ENCODE measurements at regions not wholly inside any gene's neighbourhood (a gene's known extent, or its start where the extent isn't known, plus 50 kb on each side); places are given as distances from the start of the nearest gene placed in this dataset.
"Not testable (repeated sequence)": the region's sequence is repeated elsewhere in the genome, so short reads cannot be mapped to it uniquely, and the experiment has no call there.

GRCh38 chr19:41495589-41495988, 52.6 kb downstream of the ERICH4 start:
- intact Hi-C loops (cut with DNase I), result no loop called here
- no peaks in the 10 kb centered on the region for H3K36me3 ChIP-seq (ENCODE audit: control insufficient read depth in 1 of 2, insufficient read depth in 2 of 2, low read length in 1 of 2)
- peaks cover 0 to 1% of the 10 kb centered on the region in 2 donors for H3K27me3 ChIP-seq (ENCODE audit: control insufficient read depth in 1 of 2, insufficient read depth in 2 of 2, low read length in 1 of 2)
- ATAC-seq (ENCODE audit: low FRiP score) (no peak), DNase-seq (no peak)
- no peak overlapping the region for H3K4me3 ChIP-seq (ENCODE audit: low read length in 2 of 2)
- peaks cover 2% of the 10 kb centered on the region for H3K9me3 ChIP-seq (ENCODE audit: control insufficient read depth, low read length)
- H3K4me1 ChIP-seq (ENCODE audit: control insufficient read depth in 1 of 2, insufficient read depth in 2 of 2, low read length in 2 of 2), result no peaks in the 10 kb centered on the region
- 10 to 21% methylated on average over 1 of the region's 1 CpG for WGBS, 2 donors
- no peak overlapping the region for H3K27ac ChIP-seq (ENCODE audit: low read depth in 1 of 2, low read length in 2 of 2)

- H3K4me3 ChIP-seq (ENCODE audit: low read length in 2 of 2), result no peak overlapping the region
- H3K9me3 ChIP-seq (ENCODE audit: control insufficient read depth, low read length), result peaks cover 2% of the 10 kb centered on the region
- no peaks in the 10 kb centered on the region for H3K36me3 ChIP-seq (ENCODE audit: control insufficient read depth in 1 of 2, insufficient read depth in 2 of 2, low read length in 1 of 2)
- intact Hi-C loops (cut with DNase I), result no loop called here
- no peaks in the 10 kb centered on the region for H3K4me1 ChIP-seq (ENCODE audit: control insufficient read depth in 1 of 2, insufficient read depth in 2 of 2, low read length in 2 of 2)
- ATAC-seq (ENCODE audit: low FRiP score) (no peak), DNase-seq (no peak)
- H3K27me3 ChIP-seq (ENCODE audit: control insufficient read depth in 1 of 2, insufficient read depth in 2 of 2, low read length in 1 of 2), result no peaks in the 10 kb centered on the region
- H3K27ac ChIP-seq (ENCODE audit: low read depth in 1 of 2, low read length in 2 of 2), result no peak overlapping the region
- 85 to 89% methylated on average over 10 of the region's 10 CpGs for WGBS, 2 donors
Observed at GRCh38 chr19:41499899-41500298, 56.9 kb downstream of the ERICH4 start.

- no peak for ATAC-seq (ENCODE audit: low FRiP score)
- 90% methylated on average over 9 of the region's 9 CpGs for WGBS, 2 donors
Observed at GRCh38 chr19:41500443-41500842, 57.5 kb downstream of the ERICH4 start.

GRCh38 chr19:41501854-41502253, 58.9 kb downstream of the ERICH4 start:
- Histone ChIP-seq H3K36me3 (ENCODE audit: control insufficient read depth in 1 of 2, insufficient read depth in 2 of 2, low read length in 1 of 2) (no peaks in the 10 kb centered on the region), H3K27ac (ENCODE audit: low read depth in 1 of 2, low read length in 2 of 2) (no peak overlapping the region), H3K4me3 (ENCODE audit: low read length in 2 of 2) (no peak overlapping the region), H3K4me1 (ENCODE audit: control insufficient read depth in 1 of 2, insufficient read depth in 2 of 2, low read length in 2 of 2) (no peaks in the 10 kb centered on the region), H3K27me3 (ENCODE audit: control insufficient read depth in 1 of 2, insufficient read depth in 2 of 2, low read length in 1 of 2) (no peaks in the 10 kb centered on the region), H3K9me3 (ENCODE audit: control insufficient read depth, low read length) (peaks cover 4% of the 10 kb centered on the region)
- DNase-seq (no peak), ATAC-seq (ENCODE audit: low FRiP score) (no peak)
- intact Hi-C loops (cut with DNase I), result no loop called here
- 75 to 79% methylated on average over 4 of the region's 4 CpGs for WGBS, 2 donors

More at GRCh38 chr19:41500443-41500842, 57.5 kb downstream of the ERICH4 start:
- H3K27me3 ChIP-seq (ENCODE audit: control insufficient read depth in 1 of 2, insufficient read depth in 2 of 2, low read length in 1 of 2), result no peaks in the 10 kb centered on the region
- intact Hi-C loops (cut with DNase I), result no loop called here
- no peak overlapping the region for H3K27ac ChIP-seq (ENCODE audit: low read depth in 1 of 2, low read length in 2 of 2)
- H3K4me3 ChIP-seq (ENCODE audit: low read length in 2 of 2), result no peak overlapping the region
- no peak for DNase-seq
- peaks cover 2% of the 10 kb centered on the region for H3K9me3 ChIP-seq (ENCODE audit: control insufficient read depth, low read length)
- no peaks in the 10 kb centered on the region for H3K36me3 ChIP-seq (ENCODE audit: control insufficient read depth in 1 of 2, insufficient read depth in 2 of 2, low read length in 1 of 2)
- no peaks in the 10 kb centered on the region for H3K4me1 ChIP-seq (ENCODE audit: control insufficient read depth in 1 of 2, insufficient read depth in 2 of 2, low read length in 2 of 2)

GRCh38 chr19:41505105-41505504, 62.1 kb downstream of the ERICH4 start:
- intact Hi-C loops (cut with DNase I), result no loop called here
- H3K4me3 ChIP-seq (ENCODE audit: low read length in 2 of 2), result no peak overlapping the region
- H3K27me3 ChIP-seq (ENCODE audit: control insufficient read depth in 1 of 2, insufficient read depth in 2 of 2, low read length in 1 of 2), result no peaks in the 10 kb centered on the region
- H3K36me3 ChIP-seq (ENCODE audit: control insufficient read depth in 1 of 2, insufficient read depth in 2 of 2, low read length in 1 of 2), result no peaks in the 10 kb centered on the region
- no peak for DNase-seq
- peaks cover 2% of the 10 kb centered on the region for H3K9me3 ChIP-seq (ENCODE audit: control insufficient read depth, low read length)
- no peaks in the 10 kb centered on the region for H3K4me1 ChIP-seq (ENCODE audit: control insufficient read depth in 1 of 2, insufficient read depth in 2 of 2, low read length in 2 of 2)
- no peak for ATAC-seq (ENCODE audit: low FRiP score)
- no peak overlapping the region for H3K27ac ChIP-seq (ENCODE audit: low read depth in 1 of 2, low read length in 2 of 2)
- 80% methylated on average over 13 of the region's 13 CpGs for whole genome bisulfite sequencing, 2 donors

GRCh38 chr19:41510484-41510883, 65.5 kb upstream of the CEACAM21 start:
- Histone ChIP-seq H3K9me3 (ENCODE audit: control insufficient read depth, low read length) (peaks cover 2% of the 10 kb centered on the region), H3K27me3 (ENCODE audit: control insufficient read depth in 1 of 2, insufficient read depth in 2 of 2, low read length in 1 of 2) (no peaks in the 10 kb centered on the region), H3K27ac (ENCODE audit: low read depth in 1 of 2, low read length in 2 of 2) (no peak overlapping the region), H3K4me1 (ENCODE audit: control insufficient read depth in 1 of 2, insufficient read depth in 2 of 2, low read length in 2 of 2) (no peaks in the 10 kb centered on the region), H3K36me3 (ENCODE audit: control insufficient read depth in 1 of 2, insufficient read depth in 2 of 2, low read length in 1 of 2) (no peaks in the 10 kb centered on the region), H3K4me3 (ENCODE audit: low read length in 2 of 2) (no peak overlapping the region)
- WGBS, 2 donors, result 65 to 66% methylated on average over 12 of the region's 12 CpGs
- no peak for DNase-seq
- no peak for ATAC-seq (ENCODE audit: low FRiP score)
- intact Hi-C loops (cut with DNase I), result no loop called here

- H3K36me3 ChIP-seq (ENCODE audit: control insufficient read depth in 1 of 2, insufficient read depth in 2 of 2, low read length in 1 of 2), result no peaks in the 10 kb centered on the region
- no peak overlapping the region for H3K4me3 ChIP-seq (ENCODE audit: low read length in 2 of 2)
- H3K27ac ChIP-seq (ENCODE audit: low read depth in 1 of 2, low read length in 2 of 2), result no peak overlapping the region
- no peak for ATAC-seq (ENCODE audit: low FRiP score)
- H3K4me1 ChIP-seq (ENCODE audit: control insufficient read depth in 1 of 2, insufficient read depth in 2 of 2, low read length in 2 of 2), result no peaks in the 10 kb centered on the region
- intact Hi-C loops (cut with DNase I), result no loop called here
- no peak for DNase-seq
- 55 to 60% methylated on average over 8 of the region's 8 CpGs for WGBS, 2 donors
- no peaks in the 10 kb centered on the region for H3K27me3 ChIP-seq (ENCODE audit: control insufficient read depth in 1 of 2, insufficient read depth in 2 of 2, low read length in 1 of 2)
- no peaks in the 10 kb centered on the region for H3K9me3 ChIP-seq (ENCODE audit: control insufficient read depth, low read length)
Observed at GRCh38 chr19:41511628-41512027, 64.3 kb upstream of the CEACAM21 start.

GRCh38 chr19:41515015-41515652, 60.8 kb upstream of the CEACAM21 start:
- Histone ChIP-seq H3K4me1 (ENCODE audit: control insufficient read depth in 1 of 2, insufficient read depth in 2 of 2, low read length in 2 of 2) (no peaks in the 10 kb centered on the region), H3K9me3 (ENCODE audit: control insufficient read depth, low read length) (no peaks in the 10 kb centered on the region), H3K27me3 (ENCODE audit: control insufficient read depth in 1 of 2, insufficient read depth in 2 of 2, low read length in 1 of 2) (no peaks in the 10 kb centered on the region), H3K27ac (ENCODE audit: low read depth in 1 of 2, low read length in 2 of 2) (no peak overlapping the region), H3K4me3 (ENCODE audit: low read length in 2 of 2) (no peak overlapping the region), H3K36me3 (ENCODE audit: control insufficient read depth in 1 of 2, insufficient read depth in 2 of 2, low read length in 1 of 2) (no peaks in the 10 kb centered on the region)
- no peak for ATAC-seq (ENCODE audit: low FRiP score)
- 53 to 54% methylated on average over 22 to 25 of the region's 25 CpGs for WGBS, 2 donors
- intact Hi-C loops (cut with DNase I), result no loop called here
- no peak for DNase-seq

GRCh38 chr19:41516292-41517171, 59.4 kb upstream of the CEACAM21 start:
- H3K4me3 ChIP-seq (ENCODE audit: low read length in 2 of 2); H3K27me3 ChIP-seq (ENCODE audit: control insufficient read depth in 1 of 2, insufficient read depth in 2 of 2, low read length in 1 of 2); H3K36me3 ChIP-seq (ENCODE audit: control insufficient read depth in 1 of 2, insufficient read depth in 2 of 2, low read length in 1 of 2); DNase-seq; ATAC-seq (ENCODE audit: low FRiP score); H3K4me1 ChIP-seq (ENCODE audit: control insufficient read depth in 1 of 2, insufficient read depth in 2 of 2, low read length in 2 of 2); H3K27ac ChIP-seq (ENCODE audit: low read depth in 1 of 2, low read length in 2 of 2); intact Hi-C loops (cut with DNase I); H3K9me3 ChIP-seq (ENCODE audit: control insufficient read depth, low read length): not testable (repeated sequence)
- 61 to 64% methylated on average over 19 of the region's 19 CpGs for WGBS, 2 donors

Measured in aorta (tissue), 5 donors.